ENCODE measurements at regions not wholly inside any gene's neighbourhood (a gene's known extent, or its start where the extent isn't known, plus 50 kb on each side); places are given as distances from the start of the nearest gene placed in this dataset.
"Not testable (repeated sequence)": the region's sequence is repeated elsewhere in the genome, so short reads cannot be mapped to it uniquely, and the experiment has no call there.

DNA sequence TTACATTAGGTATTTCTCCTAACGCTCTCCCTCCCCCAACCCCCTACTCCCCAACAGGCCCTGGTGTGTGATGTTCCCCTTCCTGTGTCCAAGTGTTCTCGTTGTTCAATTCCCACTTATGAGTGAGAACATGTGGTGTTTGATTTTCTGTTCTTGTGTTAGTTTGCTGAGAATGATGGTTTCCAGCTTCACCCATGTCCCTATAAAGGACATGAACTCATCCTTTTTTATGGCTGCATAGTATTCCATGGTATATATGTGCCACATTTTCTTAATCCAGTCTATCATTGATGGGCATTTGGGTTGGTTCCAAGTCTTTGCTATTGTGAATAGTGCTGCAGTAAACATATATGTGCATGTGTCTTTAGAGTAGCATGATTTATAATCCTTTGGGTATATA, 162.1 kb upstream of the DLX2 start:
- not testable (repeated sequence) for DNase-seq

GRCh38 chr2:172269507-172270244, 157.7 kb upstream of the ITGA6 start:
- not testable (repeated sequence) for DNase-seq

- DNase-seq: peak; percentile 92
Measured at GRCh38 chr2:172270278-172271079, 156.9 kb upstream of the ITGA6 start.

DNA sequence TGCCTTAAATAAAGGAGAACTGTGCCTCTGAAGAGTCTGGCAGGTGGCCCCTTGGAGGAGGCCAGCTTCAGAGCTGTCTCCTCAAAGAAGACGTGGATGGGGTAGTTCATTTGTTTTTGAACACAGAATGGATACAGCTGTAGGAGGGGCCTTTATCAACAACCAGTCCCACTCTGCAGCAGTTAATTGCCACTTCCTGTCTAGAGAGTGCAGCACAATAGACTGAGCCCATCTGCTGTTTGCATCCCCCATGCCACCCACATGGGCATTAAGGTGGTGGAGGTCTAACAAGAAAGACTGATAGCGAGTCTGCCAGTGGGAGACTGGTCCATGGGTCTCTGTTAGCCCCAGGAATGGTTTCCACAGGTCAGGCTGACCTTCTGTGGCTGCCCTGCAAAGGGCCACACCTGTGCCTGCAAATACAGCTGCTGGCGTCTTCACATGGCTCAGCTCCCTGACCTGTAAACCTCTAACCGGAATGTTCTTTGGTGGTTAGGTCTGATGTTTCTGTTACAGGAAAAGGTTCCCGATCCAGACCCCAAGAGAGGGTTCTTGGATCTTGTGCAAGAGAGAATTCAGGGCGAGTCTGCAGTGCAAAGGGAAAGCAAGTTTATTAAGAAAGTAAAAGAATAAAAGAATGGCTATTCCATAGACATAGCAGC, 153.3 kb upstream of the ITGA6 start:
- DNase-seq: no peak

- no peak for DNase-seq
Measured at GRCh38 chr2:172275239-172275638, 152.1 kb upstream of the ITGA6 start.

DNA sequence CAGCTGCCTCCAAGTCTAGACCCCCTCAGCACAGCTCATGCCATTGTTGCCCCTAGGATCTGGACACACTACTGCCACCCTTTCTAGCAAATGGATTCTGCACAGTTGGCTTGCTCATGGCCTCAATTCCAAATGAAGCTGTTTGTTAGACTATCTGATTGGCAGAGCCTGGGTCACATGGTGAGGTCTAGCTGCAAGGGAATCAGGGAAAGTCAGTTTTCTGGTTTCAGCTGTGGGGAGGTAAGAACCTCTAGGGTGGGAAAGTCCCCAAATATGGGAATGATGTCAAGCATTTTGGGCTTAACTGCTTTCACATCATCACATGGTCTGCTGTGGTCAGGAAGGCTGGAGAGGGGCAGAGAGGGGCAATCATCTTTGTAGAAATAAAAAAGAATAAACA, 150.4 kb upstream of the ITGA6 start:
- no peak for DNase-seq

DNA sequence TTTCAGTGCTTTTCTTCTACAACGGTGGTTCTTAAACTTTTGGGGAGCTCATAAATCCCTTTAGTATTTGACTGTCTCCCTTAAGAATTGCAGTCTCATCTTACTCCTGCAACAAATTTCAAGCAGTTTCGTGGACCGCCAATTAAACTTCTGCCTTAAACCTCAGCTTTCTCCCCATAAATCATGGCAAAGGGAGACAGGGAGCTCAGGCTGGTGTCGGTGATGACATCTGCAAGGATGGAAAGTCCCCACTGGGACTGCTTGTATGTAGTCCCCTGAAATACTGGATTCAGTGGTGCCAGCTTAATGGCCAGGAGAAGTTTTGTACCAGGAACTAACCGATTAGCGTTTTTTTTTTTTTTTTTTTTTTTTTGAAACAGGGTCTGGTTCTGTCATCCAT, 148.7 kb upstream of the ITGA6 start:
- no peak for DNase-seq

GRCh38 chr2:172279214-172279613, 148.2 kb upstream of the ITGA6 start:
- no peak for DNase-seq

GRCh38 chr2:172279813-172280212, 147.6 kb upstream of the ITGA6 start:
- no peak for DNase-seq

DNA sequence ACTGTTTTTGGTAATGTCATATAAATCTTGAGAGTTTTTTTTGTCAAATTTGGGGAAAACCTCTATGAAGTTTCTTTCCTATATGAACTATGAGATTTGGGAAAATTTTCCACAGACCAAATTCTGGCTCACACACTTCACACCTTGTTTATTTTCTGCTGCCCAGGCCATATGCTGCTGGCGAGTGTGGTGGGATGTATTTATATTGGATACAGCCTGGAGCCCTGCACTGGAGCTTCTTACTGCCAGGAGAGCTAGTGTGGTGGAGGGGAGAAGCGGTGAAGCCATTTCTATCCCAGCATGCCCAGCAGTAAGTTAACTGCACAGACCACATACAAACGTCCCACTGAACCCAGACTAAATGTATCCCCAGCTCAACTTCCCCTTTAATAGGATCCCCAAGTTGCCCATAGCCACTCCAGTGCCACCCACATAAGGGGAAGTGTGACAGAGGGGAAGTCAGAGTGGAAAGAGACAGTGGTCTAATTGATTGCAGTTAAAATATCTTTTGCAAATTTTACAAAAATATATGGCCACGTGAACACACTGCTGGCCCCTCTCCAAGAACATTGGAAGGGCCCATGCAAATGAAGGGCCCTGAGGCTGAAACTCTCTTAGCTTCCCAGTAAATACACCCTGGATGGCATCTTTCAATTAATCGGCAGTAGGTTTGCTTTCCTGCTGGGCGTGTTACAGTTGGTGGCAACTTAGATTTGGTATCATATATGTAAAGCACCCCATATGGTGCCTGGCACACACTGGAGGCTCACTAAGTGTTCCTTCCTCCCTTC, 146.6 kb upstream of the ITGA6 start:
- no peak for DNase-seq

DNA sequence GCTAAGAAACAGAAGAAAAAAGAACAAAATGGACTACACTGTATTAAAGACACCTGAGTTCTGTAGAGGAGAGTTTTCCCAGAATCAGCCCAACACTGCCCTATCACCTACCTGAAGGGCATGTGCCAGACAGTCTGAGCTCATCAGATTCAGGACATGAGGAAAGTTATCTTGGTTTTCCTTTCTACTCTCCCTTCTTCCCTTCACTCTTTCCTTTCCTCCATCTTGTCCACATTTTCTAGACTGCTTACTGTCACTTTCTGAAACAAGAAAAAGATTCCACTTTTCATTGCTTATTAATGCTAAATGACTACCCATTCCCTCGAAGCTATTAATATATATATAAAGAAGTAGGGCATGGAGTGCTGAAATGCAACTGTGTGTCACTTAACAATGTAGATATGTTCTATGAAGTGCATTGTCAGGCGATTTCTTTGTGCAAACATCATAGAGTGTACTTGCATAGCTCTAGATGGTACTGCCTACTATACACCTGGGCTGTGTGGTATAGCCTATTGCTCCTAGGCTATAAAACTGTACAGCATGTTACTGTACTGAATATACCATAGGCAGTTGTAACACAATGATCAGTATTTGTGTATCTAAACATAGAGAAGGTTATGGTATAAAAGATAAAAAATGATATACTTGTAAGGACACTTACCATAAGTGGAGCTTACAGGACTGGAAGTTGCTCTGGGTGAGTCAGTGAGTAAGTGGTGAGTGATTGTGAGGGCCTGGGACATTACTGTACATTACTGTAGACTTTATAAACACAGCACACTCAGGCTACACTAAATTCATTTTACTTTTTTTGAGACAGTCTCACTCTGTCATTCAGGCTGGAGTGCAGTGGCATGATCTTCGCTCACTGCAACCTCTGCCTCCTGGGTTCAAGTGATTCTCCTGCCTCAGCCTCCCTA, 145.5 kb upstream of the ITGA6 start:
- DNase-seq: no peak

DNA sequence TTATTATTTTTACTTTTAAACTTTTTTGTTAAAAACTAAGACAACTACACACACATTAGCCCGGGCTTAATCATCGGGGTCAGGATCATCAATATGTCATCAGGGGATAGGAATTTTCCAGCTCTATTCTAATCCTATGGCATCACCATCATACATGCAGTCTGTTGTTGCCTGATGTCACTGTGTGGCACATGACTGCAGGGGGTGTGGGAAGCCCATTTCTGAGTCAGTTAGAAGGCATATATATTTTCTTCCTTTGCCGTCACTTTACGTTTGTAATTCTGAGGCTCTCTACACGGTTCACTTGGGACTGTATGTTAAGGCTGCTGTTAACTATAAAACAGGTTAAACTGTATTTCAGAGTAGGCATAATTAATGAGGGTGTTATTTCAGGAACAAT, 144.4 kb upstream of the ITGA6 start:
- peak; percentile 66 for DNase-seq

DNA sequence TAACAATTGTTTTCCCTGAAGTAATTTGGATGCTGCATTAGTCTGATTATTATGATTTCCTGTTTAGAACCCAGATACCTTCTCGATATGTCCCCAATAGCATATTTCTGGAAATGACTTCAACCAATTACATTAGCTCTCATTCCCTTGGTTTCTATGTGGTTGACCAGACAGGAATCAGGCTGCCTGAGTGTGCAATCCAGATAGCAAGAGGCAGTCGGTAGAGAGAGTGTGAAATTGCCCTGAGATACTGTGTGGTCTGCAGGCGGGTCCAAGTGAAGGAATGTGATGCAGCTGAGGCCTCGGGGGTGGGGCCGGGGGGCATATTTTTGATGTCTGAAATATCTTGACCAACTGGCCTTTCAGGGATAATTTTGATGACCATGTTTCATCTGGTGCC, 143.9 kb upstream of the ITGA6 start:
- DNase-seq: no peak

GRCh38 chr2:172284209-172284608, 143.2 kb upstream of the ITGA6 start:
- no peak for DNase-seq

DNA sequence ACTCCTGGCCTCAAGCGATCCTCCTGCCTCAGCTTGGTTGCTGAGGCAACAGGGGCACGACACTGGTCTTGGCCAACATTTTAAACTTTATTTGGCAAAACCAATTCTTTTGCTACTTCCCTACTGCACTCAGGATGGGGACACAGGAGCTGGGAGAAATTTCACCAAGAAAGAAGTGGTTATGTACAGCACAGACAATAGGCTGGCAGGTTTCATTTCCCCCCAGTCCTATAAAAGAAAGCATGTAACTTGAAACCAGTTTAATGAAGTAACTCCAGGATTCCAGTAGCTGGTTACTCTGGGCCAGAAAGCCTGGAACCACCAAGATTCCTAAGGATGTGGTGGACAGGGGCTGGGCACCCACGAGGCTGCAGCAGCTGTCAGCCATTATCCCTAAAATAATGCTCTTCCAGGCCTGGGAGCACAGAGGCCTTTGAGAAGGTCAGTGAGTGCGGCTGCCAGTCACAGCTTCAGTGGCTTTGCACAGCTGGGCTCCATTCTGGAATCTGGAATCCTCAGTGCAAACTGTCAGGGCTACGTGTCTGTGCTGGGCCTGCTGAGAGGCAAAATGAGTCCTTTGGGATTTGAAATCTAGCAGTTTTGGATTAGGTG, 142.3 kb upstream of the ITGA6 start:
- DNase-seq: peak; percentile 85

DNA sequence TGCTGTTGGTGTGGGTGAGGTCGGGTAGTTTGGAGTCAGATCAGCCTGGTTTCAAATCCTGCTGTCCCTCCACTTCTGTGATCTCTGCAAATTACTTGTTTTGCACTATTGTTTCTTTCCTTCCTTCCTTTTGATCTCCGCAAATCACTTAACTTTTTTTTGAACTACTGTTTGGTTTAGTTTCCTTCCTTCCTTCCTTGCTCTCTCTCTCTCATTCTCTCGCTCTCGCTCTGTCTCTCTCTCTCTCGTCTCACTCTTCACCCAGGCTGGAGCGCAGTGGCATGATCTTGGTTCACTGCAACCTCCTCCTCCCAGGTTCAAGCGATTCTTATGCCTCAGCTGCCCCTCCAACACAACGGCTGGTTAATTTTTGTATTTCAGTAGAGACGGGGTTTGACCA, 141.6 kb upstream of the ITGA6 start:
- DNase-seq: no peak

DNA sequence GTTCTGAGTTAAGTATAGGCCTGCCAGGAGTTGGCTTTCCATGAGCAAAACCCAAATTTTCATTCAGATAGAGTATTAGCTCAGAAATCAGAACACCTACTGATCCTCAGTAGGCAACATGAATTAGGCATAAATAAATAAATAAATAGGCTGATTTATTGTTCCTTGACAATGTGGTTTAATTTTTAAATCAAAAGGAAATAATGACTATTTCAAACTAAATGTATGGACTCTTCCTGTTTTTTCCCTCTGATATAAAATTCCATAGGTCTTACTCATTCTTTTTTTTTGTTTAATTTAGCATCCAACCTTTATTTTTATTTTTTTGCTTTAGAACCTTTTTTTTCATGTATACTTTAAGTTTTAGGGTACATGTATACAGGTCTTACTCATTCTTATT, 140.2 kb upstream of the ITGA6 start:
- no peak for DNase-seq

DNA sequence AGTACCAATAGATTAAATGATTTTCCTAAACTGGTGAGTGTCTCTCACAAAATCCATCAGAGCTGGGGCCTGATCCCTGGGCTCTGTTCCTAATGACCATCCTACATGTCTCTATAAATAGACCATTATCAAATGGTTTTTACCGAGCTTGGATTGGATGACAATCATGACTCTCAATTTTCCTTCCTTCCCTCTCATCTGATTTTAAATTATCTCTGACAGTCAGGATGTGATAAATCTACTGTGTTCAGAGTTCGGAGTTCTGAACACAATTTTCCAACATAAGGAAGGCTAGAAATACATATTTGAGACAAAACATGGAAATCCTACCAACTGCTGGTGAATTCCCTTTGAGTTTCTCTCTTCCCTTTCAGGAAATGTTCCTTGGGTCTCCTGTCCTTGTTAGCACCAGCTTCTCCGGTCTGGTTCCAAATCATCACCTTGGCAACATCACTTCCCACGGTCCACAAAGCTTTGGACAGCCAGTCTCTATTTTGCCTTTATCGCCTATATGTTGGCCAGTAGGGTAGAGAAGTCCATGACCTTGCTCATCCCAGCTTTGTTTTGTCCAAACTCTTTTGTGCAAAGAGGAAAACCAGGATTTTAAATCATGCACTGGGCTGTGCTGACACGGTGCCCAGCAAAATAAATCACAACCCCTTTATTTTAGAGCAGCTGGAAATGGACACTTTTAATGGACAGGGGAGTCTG, 139.6 kb upstream of the ITGA6 start:
- no peak for DNase-seq

DNA sequence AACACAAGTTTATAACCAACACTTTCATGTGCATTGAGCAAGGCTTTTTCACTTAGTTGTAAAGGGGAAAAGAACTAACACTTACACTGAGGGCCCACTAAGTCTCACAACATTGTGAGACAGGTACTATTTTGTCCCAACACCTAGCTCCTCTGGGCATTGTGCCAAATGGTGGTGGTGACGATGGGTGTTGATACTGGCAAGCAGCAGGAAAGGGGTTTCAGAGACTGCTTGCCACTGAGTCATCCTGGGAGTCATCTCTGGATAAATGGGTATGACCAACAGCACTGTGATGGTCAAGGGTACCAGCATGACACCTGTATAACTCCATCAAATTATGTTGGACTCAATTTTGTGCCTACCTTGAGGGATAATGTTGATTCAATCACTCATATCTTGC, 138.8 kb upstream of the ITGA6 start:
- DNase-seq: no peak

- DNase-seq: peak; percentile 87
Measured at GRCh38 chr2:172293952-172294351, 133.4 kb upstream of the ITGA6 start.

GRCh38 chr2:172294983-172295382, 132.4 kb upstream of the ITGA6 start:
- DNase-seq: no peak
